ENCODE measurements at regions not wholly inside any gene's neighbourhood (a gene's known extent, or its start where the extent isn't known, plus 50 kb on each side); places are given as distances from the start of the nearest gene placed in this dataset.
"Not testable (repeated sequence)": the region's sequence is repeated elsewhere in the genome, so short reads cannot be mapped to it uniquely, and the experiment has no call there.

DNA sequence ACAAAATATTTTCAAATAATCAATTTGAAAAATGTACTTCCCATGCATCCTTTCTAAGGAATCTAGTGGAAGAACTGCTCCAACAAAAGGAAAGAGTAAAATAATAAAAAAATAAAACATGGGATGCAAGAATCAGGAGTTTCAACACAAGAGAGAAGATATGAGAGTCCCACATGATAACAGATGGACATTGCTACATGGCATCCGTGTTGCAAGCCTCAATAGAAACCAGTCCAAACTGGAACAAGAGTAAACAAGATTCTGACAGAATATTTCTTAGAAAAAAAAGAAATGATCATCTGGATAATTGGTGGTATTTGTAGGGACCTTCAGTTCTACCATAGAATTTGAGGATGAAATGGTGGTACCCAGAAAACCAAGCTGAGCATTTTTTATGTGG lies 186.8 kb downstream of the FRK start:
- no peak for DNase-seq (ENCODE audit: low read depth in 2 of 2)

DNA sequence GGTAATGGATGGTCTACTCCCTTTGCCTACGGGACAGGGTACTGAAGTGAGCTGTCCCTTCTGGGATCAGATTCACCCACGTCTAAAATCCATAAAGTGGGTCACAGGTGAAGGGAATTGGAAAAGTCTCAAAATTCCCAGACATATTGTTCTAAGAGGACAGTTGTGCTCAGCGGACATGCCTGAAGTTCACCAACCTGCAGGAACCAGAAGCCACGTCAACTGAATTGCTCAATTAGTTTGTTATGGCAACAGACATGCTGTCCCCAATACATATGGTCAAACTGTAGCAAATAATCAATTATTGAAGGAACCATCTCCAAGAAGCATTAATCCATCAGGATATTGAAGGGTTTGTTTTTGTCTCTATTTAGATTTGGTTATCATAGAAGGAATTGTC lies 190.2 kb downstream of the FRK start:
- no peak for DNase-seq (ENCODE audit: low read depth in 2 of 2)

DNA sequence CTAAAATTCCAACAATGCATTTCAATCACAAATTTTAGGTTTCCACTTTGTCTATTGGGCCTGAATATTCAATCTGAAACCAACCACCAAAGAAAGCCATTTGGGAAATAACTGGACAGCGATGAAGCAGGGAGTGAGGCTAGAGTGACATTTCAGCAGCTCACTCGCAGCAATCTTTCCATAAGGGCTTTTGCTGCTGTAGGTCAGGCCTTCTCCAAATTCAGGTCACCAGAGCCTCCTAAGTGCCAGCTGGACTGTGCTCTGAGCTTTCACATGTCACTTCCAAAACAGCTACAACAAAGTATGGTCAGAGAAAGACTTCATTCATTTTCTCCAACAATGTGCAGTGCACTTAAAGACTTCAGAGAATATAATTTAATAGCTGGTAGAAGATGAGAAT lies 194.8 kb downstream of the FRK start:
- no peak for DNase-seq (ENCODE audit: low read depth in 2 of 2)

GRCh38 chr6:115863211-115863610 lies 197.5 kb downstream of the FRK start:
- DNase-seq (ENCODE audit: low read depth in 2 of 2): no peak

DNA sequence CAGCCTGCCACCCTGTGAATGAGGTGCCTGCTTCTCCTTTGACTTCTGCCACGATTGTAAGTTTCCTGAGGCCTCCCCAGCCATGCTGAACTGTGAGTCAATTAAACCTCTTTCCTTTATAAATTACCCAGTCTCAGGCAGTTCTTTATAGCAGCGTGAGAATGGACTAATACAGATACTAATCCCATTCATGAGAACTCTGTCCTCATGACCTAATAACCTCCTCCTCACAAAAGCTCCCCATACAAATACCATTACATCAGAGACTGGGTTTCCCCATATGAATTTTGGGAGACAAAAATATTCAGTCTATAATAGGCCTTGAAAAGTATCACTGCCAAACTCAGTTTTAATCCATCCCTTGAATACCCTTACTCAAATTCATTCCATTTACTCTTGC lies 199.0 kb downstream of the FRK start:
- not testable (repeated sequence) for DNase-seq (ENCODE audit: low read depth in 2 of 2)

GRCh38 chr6:115859577-115859976 lies 201.1 kb downstream of the FRK start:
- not testable (repeated sequence) for DNase-seq (ENCODE audit: low read depth in 2 of 2)

DNA sequence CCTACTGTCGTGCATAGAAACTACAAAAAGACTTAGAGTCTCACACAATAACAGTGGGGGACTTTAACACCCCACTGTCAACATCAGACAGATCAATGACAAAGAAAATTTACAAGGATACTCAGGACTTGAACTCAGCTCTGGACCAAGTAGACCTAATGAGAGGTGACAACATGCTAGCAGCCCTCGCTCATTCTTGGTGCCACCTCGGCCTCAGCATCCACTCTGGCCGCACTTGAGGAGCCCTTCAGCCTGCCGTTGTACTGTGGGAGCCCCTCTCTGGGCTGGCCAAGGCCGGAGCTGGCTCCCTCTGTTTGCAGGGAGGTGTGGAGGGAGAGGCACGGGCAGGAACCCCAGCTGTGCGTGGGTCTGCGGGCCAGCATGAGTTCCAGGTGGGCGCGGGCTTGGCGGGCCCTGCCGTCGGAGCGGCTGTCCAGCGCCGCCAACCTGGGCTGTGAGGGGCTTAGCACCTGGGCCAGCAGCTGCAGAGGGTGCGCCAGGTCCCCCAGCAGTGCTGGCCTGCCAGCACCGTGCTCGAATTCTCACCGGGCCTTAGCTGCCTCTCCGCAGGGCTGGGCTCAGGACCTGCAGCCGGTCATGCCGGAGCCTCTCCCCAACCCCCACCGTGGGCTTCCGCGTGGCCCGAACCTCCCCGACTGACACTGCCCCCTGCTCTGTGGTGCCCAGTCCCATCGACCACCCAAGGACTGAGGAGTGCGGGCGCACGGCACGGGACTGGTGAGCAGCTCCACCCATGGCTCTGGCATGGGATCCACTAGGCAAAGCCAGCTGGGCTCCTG lies 205.6 kb downstream of the FRK start:
- no peak for DNase-seq (ENCODE audit: low read depth in 2 of 2)

DNA sequence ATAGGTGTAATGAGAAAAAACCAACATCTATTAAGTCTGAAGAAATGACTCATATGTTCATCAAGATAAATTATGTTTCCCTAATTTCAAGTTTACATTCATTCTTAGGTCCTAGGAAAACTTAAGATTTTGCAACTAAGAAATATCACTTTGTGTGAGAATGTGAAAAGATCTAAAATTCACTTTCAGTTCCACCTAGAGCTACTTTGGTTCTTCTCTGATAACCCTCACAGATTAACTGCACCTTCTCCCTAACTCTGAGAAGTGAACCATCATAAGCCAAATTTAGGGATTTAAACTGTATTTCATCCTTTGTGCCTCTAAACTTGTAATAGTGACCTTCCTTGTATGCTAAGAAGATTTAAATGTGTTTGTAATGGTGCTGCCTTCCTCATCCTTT lies 213.0 kb downstream of the FRK start:
- no peak for DNase-seq (ENCODE audit: low read depth in 2 of 2)

DNA sequence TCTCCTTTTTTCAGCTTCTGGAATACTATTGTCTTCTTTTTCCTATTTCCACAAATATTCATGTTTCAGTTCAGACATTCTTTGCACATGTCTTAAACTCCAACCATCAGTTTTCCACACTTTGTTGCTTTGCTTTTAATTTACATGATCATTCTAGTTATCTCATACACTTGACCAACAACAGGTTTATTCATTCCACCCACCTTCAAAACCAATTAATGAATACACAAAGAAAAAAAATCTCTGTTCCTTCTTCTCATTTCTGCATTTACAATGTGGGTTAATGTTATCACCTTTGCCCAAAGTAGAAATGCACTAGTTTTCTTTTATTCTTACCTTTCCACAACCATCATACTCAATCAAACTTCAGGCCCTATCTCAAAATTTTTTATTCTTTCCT lies 216.7 kb downstream of the FRK start:
- DNase-seq (ENCODE audit: low read depth in 2 of 2): no peak

DNA sequence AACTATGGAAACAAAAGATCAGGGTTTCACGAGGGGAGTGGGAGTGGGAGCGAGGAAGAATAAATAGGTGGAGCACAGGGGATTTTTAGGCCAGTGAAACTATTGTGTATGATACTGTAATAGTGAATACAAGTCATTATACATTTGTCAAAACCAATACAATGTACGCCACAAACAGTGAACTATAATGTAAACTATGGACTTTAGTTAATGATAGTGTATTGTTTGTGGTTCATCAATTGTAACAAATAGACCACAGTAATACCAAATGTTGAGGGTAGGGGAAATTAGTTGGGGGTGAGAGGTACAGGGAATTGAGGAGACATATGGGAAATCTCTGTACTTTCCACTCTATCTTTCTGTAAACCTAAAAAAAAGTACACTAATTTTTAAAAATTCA lies 218.4 kb downstream of the FRK start:
- DNase-seq (ENCODE audit: low read depth in 2 of 2): no peak

- DNase-seq (ENCODE audit: low read depth in 2 of 2): no peak
Measured at GRCh38 chr6:115839583-115840181, 221.0 kb downstream of the FRK start.

DNA sequence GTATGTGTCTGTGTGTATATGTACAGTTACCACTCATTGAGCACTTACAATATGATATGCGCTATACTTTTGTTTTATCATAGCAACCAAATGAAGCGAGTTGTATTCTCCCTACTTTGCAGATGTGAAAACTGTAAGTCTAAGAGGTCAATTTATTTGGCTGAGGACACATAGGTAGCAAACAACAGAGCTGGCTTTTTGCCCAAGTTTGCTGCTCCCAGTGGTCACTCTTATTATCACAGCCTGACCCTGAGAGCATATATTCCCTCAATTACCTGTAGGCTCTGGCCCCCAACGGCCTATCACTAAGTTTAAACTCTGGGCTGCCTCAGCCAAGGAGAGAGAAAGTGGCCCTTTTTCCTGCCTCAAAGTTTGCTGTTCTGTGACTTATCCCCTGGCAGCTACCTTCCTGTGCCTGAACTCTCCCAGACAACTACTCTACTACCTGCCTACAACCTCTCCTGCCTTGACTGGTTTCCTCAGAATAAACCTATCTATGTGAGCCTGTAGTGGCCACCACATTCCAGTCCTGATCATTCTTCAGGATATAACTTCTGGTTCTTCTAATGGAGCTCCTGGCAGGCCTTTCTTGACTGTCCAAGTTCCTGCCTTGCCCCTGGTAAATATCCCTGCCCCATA lies 221.8 kb downstream of the FRK start:
- no peak for DNase-seq (ENCODE audit: low read depth in 2 of 2)

DNA sequence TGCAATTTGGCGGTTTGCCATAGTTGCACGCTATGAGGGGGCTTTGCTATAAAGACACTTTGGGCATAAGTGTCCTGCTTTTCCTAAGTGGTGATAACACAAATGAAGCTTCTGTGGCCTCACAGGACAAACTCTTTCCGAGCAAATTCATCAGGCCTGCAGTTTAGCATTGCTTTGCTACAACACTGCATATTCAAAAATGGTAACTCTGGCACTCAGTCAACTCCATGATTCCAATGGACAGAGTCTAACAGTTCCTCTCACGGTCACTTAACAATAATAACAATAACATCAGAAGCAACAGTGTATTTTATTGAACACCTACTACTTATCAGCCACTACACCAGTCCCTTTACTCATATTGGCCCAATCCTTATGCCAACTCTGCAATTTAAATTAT lies 222.5 kb downstream of the FRK start:
- DNase-seq (ENCODE audit: low read depth in 2 of 2): no peak

DNA sequence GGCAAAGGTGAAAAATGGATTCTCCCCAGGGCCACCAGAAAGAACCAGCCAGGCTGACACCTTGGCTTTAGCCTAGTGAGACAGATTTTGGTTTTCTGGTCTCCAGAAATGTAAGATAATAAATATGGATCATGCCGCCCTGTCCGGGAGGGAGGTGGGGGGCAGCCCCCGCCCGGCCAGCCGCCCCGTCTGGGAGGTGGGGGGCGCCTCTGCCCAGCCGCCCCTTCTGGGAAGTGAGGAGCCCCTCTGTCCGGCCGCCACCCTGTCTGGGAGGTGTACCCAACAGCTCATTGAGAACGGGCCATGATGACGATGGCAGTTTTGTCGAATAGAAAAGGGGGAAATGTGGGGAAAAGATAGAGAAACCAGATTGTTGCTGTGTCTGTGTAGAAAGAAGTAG lies 224.3 kb downstream of the FRK start:
- DNase-seq (ENCODE audit: low read depth in 2 of 2): not testable (repeated sequence)

DNA sequence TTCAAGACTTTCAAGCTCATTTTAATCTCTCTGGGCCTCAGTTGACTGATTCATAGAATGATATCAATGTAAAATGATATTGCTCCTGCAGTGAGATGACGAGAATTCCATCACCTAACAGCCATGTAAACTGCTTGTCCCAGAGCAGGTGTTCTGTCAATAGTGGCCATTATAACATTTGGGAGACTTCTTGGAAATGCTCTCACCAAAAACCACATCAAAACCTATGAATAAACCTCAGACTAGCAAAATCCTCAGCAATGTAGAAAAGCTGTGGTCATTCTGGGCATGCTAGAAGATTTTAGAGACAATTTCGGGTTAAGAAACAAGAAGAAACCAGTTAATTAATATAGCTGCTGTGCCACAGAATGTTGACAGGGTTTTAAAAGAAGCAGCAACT lies 225.4 kb downstream of the FRK start:
- no peak for DNase-seq (ENCODE audit: low read depth in 2 of 2)

DNA sequence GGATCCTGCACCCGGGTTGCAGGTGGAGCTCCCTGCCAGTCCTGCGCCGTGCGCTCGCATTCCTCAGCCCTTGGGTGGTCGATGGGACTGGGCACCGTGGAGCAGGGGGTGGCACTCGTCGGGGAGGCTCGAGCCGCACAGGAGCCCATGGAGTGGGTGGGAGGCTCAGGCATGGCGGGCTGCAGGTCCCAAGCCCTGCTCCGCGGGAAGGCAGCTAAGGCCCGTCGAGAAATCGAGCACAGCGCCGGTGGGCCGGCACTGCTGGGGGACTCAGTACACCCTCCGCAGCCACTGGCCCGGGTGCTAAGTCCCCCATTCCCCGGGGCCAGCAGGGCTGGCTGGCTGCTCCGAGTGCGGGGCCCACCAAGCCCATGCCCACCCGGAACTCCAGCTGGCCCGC lies 226.1 kb downstream of the FRK start:
- DNase-seq (ENCODE audit: low read depth in 2 of 2): not testable (repeated sequence)

DNA sequence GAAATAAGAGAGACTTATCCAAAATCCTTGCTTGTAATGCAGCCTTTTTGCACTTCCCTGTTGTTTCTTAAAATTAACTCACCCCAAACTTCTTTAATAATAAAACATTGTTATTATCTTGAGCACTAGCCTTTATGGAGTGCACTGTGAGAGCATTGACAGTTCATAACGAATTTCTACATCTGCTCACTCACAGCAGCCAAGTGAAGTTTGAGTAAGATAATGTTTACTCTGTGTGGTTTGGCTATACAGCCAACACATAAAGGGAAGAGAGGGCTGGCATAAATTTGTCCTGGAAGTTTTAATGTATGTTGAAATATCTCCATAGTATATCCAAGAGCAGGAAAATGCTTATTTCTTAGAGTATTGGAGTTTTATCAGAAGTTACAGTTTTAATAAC lies 227.9 kb downstream of the FRK start:
- DNase-seq (ENCODE audit: low read depth in 2 of 2): no peak

- no peak for DNase-seq (ENCODE audit: low read depth in 2 of 2)
Measured at GRCh38 chr6:115832186-115832585, 228.5 kb downstream of the FRK start.

DNA sequence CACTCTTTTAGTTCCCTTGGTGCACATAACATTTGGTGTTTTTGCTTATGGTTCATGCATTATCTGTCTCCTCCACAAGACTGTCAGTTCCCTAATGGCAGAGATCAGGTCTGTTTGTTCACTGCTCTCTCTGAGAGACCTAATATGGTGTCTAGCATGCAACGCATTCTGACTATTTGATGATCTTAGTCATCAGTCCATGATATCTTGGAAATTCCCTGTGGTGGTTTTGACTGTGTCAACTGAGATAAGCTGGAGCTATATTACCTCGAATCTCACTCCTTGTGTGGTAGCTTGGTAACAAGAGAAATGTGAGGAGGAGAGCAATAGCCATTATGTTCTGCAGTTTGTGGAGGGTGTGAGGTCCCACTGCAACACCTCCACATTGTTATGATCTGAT lies 229.8 kb downstream of the FRK start:
- DNase-seq (ENCODE audit: low read depth in 2 of 2): no peak

GRCh38 chr6:115821798-115822197 lies 238.9 kb downstream of the FRK start:
- DNase-seq (ENCODE audit: low read depth in 2 of 2): no peak

DNA sequence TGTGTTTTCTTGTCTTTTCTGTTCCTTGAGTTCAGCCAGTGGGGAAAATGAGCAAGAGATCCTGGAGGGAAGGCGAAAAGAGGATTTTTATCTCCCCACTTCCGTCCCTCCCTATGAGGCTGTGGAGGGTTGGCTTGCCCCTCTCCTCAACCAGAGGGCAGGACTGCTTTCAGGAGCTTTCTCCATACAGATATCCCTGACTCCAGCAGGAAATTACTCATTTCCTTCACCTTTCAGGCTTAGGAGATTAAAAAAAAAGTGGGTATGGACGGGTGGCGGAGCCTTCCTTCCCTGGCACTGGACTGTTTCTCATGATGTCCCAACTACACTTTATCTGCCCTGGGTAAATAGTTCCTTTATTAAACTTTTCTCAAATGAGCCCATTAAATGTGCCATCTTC lies 241.2 kb downstream of the FRK start:
- no peak for DNase-seq (ENCODE audit: low read depth in 2 of 2)

- DNase-seq (ENCODE audit: low read depth in 2 of 2): no peak
Measured at GRCh38 chr6:115817161-115817560, 243.5 kb downstream of the FRK start.

DNA sequence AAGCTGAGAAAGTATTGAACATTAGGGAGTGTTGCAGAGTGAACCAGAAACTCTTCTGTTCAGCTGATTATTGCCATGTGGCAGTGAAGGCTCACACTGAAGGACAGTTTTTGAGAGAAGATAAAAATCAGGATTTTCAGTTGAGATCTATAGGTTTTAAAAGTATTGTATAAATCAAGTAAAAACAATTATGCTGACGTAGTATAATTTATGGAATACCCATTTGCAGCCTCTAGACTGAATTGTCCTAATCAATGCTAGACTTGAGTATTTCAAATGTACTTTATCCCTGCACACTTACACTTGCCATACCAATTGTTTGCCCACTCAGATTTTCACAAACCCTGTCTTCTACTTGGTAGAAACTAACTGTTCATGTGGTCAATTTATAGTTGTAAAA lies 245.8 kb downstream of the FRK start:
- no peak for DNase-seq (ENCODE audit: low read depth in 2 of 2)
